ENCODE measurements at regions not wholly inside any gene's neighbourhood (a gene's known extent, or its start where the extent isn't known, plus 50 kb on each side); places are given as distances from the start of the nearest gene placed in this dataset.
"Not testable (repeated sequence)": the region's sequence is repeated elsewhere in the genome, so short reads cannot be mapped to it uniquely, and the experiment has no call there.

DNA sequence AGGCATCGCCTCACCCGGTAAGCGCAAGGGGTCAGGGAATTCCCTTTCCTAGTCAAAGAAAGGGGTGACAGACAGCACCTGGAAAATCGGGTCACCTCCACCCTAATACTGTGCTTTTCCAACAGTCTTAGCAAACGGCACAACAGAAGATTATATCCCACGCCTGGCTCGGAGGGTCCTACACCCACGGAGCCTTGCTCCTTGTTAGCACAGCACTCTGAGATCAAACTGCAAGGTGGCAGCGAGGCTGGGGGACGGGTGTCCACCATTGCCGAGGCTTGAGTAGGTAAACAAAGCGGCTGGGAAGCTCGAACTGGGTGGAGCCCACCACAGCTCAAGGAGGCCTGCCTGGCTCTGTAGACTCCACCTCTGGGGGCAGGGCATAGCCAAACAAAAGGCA lies 315.6 kb downstream of the LTN1 start:
- TF ChIP-seq, protein P1, sequence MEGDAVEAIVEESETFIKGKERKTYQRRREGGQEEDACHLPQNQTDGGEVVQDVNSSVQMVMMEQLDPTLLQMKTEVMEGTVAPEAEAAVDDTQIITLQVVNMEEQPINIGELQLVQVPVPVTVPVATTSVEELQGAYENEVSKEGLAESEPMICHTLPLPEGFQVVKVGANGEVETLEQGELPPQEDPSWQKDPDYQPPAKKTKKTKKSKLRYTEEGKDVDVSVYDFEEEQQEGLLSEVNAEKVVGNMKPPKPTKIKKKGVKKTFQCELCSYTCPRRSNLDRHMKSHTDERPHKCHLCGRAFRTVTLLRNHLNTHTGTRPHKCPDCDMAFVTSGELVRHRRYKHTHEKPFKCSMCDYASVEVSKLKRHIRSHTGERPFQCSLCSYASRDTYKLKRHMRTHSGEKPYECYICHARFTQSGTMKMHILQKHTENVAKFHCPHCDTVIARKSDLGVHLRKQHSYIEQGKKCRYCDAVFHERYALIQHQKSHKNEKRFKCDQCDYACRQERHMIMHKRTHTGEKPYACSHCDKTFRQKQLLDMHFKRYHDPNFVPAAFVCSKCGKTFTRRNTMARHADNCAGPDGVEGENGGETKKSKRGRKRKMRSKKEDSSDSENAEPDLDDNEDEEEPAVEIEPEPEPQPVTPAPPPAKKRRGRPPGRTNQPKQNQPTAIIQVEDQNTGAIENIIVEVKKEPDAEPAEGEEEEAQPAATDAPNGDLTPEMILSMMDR (IDR thresholded peaks at IDR 0.05): not testable (repeated sequence)
- TF ChIP-seq NR2C2, CREB1 (CRISPR knock-in tag; IDR thresholded peaks at IDR 0.05): not testable (repeated sequence)
